Gastroesophageal sphincter (tissue), 4 donors: ENCODE measurements at regions not wholly inside any gene's neighbourhood (a gene's known extent, or its start where the extent isn't known, plus 50 kb on each side); places are given as distances from the start of the nearest gene placed in this dataset.

ENCODE experiments used
- ATAC-seq: fragments of 150-250 bp; one replicate; pipeline ENCODE4 v1.9.1; 2016; ENCODE audit warnings: mild to moderate bottlenecking, moderate library complexity
- H3K27ac ChIP-seq, 4 donors: fragments of 200-600 bp; sonication (generic) in 3 of 4; 1 replicate in 3 of 4; 2 replicates in 1 of 4; pipeline ENCODE4 v1.5.1; 2016 to 2019
- H3K27me3 ChIP-seq: fragments of 200-600 bp; sonication (generic); one replicate; pipeline ENCODE4 v1.5.1; 2019
- H3K36me3 ChIP-seq, 2 donors: fragments of 200-600 bp; sonication (generic); one replicate each; pipeline ENCODE4 v1.5.1; 2019; ENCODE audit warnings: control low read depth in 1 of 2
- H3K4me1 ChIP-seq, 3 donors: fragments of 200-600 bp; sonication (generic); 1 replicate in 2 of 3; 2 replicates in 1 of 3; pipeline ENCODE4 v1.5.1; 2016 to 2019; ENCODE audit warnings: control low read depth in 2 of 3
- H3K4me3 ChIP-seq, 2 donors: fragments of 200-600 bp; sonication (generic); one replicate each; pipeline ENCODE4 v1.5.1; 2019; ENCODE audit warnings: mild to moderate bottlenecking in 1 of 2, moderate library complexity in 1 of 2
- H3K9me3 ChIP-seq, 3 donors: fragments of 200-600 bp; sonication (generic); one replicate each; pipeline ENCODE4 v1.5.1; 2017 to 2019; ENCODE audit warnings: control low read depth in 2 of 3
- EP300 ChIP-seq: sonication (generic); formaldehyde crosslinking; IDR thresholded peaks from one replicate; pipeline ENCODE4 v1.6.1; 2017; ENCODE audit warnings: antibody characterized with exemption, mild to moderate bottlenecking
- POLR2A ChIP-seq, 2 donors: fragments of 450-650 bp; IDR thresholded peaks; one replicate each; pipeline ENCODE4 v1.6.1; 2017; ENCODE audit warnings: antibody characterized with exemption in 2 of 2, mild to moderate bottlenecking in 2 of 2, moderate library complexity in 1 of 2
- POLR2AphosphoS5 ChIP-seq: sonication (generic); formaldehyde crosslinking; IDR thresholded peaks from one replicate; pipeline ENCODE4 v1.6.1; 2017; ENCODE audit warnings: antibody characterized with exemption
- WGBS, 2 donors: methylation state at CpG; one replicate each; pipeline ENCODE4 v1.1.5; 2018; ENCODE audit warnings: low coverage in 1 of 2; 5-methylcytosine and 5-hydroxymethylcytosine counted together
- TF ChIP-seq, protein P1 (sequence below), 4 experiments: fragments of 200-600 bp in 2 of 4; fragments of 450-650 bp in 2 of 4; sonication (generic) in 1 of 4; IDR thresholded peaks; one replicate each; pipeline ENCODE4 v1.5.1; 2017 to 2019; ENCODE audit warnings: antibody characterized with exemption in 4 of 4, mild to moderate bottlenecking in 2 of 4, moderate library complexity in 2 of 4

DNA sequence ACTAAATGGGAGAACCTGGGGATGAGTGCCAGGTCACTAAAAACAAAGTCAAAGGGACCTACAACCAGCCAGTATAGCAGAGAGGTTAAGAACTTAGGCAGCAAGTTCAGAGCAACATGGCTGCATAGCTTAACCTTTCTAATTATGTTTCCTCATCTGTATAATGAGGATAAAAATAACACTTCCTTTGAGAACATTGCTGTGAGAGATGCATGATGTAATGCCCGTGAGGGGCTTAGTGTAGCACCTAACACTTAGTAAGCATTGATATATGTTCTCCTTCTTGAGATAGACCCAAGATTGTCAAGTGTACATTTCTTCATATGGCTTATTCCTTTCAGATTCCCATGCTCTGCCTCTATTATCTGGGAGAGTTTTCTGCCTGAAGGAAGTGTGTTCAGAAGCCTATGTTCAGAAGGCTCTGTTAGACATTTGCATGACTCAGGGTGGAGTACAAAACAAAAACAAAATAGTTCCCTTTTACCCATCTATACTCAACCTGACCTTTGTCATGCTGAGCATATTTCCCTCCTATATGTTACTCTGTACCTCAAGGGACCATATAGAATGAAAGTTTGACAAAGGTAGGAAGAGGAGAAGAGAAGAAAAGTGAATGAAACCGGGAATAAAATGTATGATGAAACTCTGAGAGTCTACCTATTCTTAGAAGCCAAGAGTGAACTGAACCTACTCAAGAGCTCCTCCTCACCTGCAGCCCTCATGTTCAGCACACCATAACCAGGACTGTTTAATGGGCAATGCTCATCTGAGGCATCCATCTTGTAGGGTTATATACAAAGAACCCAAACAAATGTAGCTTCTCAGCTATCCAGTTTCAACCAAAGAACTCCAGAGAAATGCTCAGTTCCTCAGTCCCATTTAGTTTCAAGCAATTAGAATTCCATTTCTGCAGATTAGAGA, 70.7 kb upstream of the KCNMB2 start:
- WGBS, 2 donors, result 71 to 73% methylated on average over 1 to 2 of the region's 2 CpGs

DNA sequence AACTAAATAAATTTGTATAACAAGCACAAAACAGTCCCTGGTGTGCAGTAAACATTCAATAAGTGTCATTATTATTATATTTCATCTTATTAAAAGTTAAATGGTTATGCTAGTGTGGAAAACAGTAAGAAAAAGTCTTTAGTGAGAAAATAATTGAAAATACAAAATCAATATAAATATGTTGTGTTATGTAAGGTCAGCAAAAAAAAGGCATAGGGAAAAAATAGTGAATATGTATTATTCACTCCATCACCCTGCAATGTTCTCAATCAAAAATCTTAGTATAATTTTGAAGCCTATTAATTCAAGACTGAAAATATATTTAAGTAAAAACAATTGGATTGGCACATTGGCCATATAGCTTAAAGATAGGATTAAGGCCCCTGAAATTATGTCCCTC, 63.3 kb upstream of the KCNMB2 start:
- no peaks in the 10 kb centered on the region for H3K27me3 ChIP-seq
- H3K27ac ChIP-seq, result no peak overlapping the region
- H3K4me1 ChIP-seq, result no peaks in the 10 kb centered on the region
- ATAC-seq, result no peak
- H3K4me3 ChIP-seq, result no peak overlapping the region
- TF ChIP-seq, protein P1, sequence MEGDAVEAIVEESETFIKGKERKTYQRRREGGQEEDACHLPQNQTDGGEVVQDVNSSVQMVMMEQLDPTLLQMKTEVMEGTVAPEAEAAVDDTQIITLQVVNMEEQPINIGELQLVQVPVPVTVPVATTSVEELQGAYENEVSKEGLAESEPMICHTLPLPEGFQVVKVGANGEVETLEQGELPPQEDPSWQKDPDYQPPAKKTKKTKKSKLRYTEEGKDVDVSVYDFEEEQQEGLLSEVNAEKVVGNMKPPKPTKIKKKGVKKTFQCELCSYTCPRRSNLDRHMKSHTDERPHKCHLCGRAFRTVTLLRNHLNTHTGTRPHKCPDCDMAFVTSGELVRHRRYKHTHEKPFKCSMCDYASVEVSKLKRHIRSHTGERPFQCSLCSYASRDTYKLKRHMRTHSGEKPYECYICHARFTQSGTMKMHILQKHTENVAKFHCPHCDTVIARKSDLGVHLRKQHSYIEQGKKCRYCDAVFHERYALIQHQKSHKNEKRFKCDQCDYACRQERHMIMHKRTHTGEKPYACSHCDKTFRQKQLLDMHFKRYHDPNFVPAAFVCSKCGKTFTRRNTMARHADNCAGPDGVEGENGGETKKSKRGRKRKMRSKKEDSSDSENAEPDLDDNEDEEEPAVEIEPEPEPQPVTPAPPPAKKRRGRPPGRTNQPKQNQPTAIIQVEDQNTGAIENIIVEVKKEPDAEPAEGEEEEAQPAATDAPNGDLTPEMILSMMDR (IDR thresholded peaks at IDR 0.05), result no peak
- TF ChIP-seq EP300 (no peak), POLR2AphosphoS5 (no peak), POLR2A (IDR thresholded peaks at IDR 0.05) (no peak)
- H3K36me3 ChIP-seq, result no peaks in the 10 kb centered on the region
- H3K9me3 ChIP-seq, result no peaks in the 10 kb centered on the region

More for the DNA sequence above, 70.7 kb upstream of the KCNMB2 start:
- H3K27ac ChIP-seq, result no peak overlapping the region
- no peak for TF ChIP-seq EP300
- TF ChIP-seq POLR2A (IDR thresholded peaks at IDR 0.05), result no peak
- no peak for TF ChIP-seq POLR2AphosphoS5
- TF ChIP-seq, protein P1 (IDR thresholded peaks at IDR 0.05), result no peak
- no peaks in the 10 kb centered on the region for H3K36me3 ChIP-seq
- no peaks in the 10 kb centered on the region for H3K27me3 ChIP-seq
- no peak overlapping the region for H3K4me3 ChIP-seq
- no peaks in the 10 kb centered on the region for H3K4me1 ChIP-seq
- no peaks in the 10 kb centered on the region for H3K9me3 ChIP-seq
- no peak for ATAC-seq

DNA sequence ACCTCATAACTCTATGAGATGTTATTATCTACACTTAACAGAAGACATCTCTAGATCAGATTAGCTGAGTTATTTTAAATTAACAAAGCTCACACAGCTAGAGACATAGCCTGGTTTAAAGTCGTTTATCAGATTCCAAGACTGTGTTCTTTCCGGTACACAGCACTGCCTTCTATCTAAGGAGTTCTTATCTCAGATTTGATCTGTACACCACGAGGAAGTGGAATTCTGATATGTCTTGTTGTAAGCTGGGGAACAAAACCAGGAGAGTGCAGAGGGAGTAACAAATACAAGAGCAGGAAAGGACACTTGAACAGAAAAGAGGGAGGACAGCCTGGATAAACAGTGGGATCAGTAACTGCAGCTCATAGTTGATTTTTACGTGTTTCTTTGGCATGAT, 61.7 kb upstream of the KCNMB2 start:
- Histone ChIP-seq H3K9me3 (no peaks in the 10 kb centered on the region), H3K4me1 (no peaks in the 10 kb centered on the region), H3K27me3 (no peaks in the 10 kb centered on the region), H3K4me3 (no peak overlapping the region), H3K27ac (no peak overlapping the region), H3K36me3 (no peaks in the 10 kb centered on the region)
- WGBS, 2 donors, result 18 to 28% methylated on average over 3 to 4 of the region's 4 CpGs
- ATAC-seq, result no peak
- TF ChIP-seq EP300 (no peak), POLR2A (IDR thresholded peaks at IDR 0.05) (no peak), POLR2AphosphoS5 (no peak)
- TF ChIP-seq, protein P1 (IDR thresholded peaks at IDR 0.05), result no peak

DNA sequence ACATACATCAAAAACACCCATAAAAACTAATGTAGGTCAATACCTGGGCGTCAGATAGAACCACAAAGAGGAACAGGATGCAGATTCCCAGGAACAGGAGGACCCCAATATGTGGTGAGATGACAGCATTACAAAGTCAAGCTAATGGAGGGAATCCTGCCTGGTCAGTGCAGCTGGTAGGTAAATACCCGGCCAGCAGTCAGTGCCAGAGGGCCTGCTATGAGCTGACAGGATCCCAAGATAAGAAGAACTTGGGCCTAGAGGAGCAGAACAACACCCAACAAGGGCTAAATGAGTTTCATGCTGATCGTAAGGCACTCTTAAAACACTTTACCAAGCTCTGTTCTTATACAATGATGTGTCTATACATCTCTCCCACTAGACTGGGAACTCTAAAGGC, 61.2 kb upstream of the KCNMB2 start:
- 57 to 93% methylated on average over 2 to 3 of the region's 3 CpGs for WGBS, 2 donors
- TF ChIP-seq, protein P1 (IDR thresholded peaks at IDR 0.05), result no peak
- TF ChIP-seq POLR2AphosphoS5, result no peak
- TF ChIP-seq EP300, result no peak
- H3K4me1 ChIP-seq, result no peaks in the 10 kb centered on the region
- H3K27me3 ChIP-seq, result no peaks in the 10 kb centered on the region
- H3K9me3 ChIP-seq, result no peaks in the 10 kb centered on the region
- no peaks in the 10 kb centered on the region for H3K36me3 ChIP-seq
- H3K27ac ChIP-seq, result no peak overlapping the region
- no peak overlapping the region for H3K4me3 ChIP-seq
- ATAC-seq, result no peak

DNA sequence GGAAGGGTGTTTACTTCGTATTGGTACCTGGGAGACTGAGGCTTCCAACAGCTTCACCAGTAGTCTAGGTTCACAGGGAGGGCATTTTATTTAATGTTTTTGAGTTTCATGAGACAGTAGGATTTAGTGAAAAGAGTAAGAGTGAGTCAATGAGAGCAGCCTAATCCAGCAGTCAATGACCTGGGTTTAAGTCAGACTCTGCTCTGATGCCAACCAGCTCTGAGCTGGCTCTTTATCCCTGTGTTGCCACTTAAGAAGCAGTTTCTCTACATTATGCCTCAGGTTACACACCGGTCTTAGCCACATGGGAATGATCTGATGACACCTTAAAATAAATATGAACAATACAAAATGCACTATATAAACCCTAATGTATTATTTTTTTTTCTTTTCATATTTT, 59.4 kb upstream of the KCNMB2 start:
- TF ChIP-seq POLR2A (IDR thresholded peaks at IDR 0.05) (no peak), EP300 (no peak), POLR2AphosphoS5 (no peak)
- TF ChIP-seq, protein P1 (IDR thresholded peaks at IDR 0.05), result no peak
- Histone ChIP-seq H3K36me3 (no peaks in the 10 kb centered on the region), H3K27me3 (no peaks in the 10 kb centered on the region), H3K4me3 (no peak overlapping the region), H3K4me1 (no peaks in the 10 kb centered on the region), H3K27ac (no peak overlapping the region), H3K9me3 (no peaks in the 10 kb centered on the region)
- ATAC-seq, result no peak
- 72% methylated on average over 2 of the region's 2 CpGs; no CpG with 5 or more reads in 1 of the 2 donors for WGBS, 2 donors
